Osteocyte (in vitro differentiated cells): ENCODE measurements at regions not wholly inside any gene's neighbourhood (a gene's known extent, or its start where the extent isn't known, plus 50 kb on each side); places are given as distances from the start of the nearest gene placed in this dataset.
"Not testable (repeated sequence)": the region's sequence is repeated elsewhere in the genome, so short reads cannot be mapped to it uniquely, and the experiment has no call there.

Experiments used
- DNase-seq: peaks from one replicate; pipeline ENCODE4 v3.0.0; 2021; ENCODE audit warnings: mixed read lengths; ENCODE audit not compliant: unreplicated experiment; ENCODE audit errors: extremely low spot score
- H3K27ac Mint-ChIP-seq: one replicate; pipeline ENCODE4 v1.8.0; 2021; ENCODE audit warnings: mild to moderate bottlenecking, mixed read lengths; ENCODE audit not compliant: unreplicated experiment
- H3K27me3 Mint-ChIP-seq: one replicate; pipeline ENCODE4 v1.8.0; 2021; ENCODE audit warnings: mixed read lengths; ENCODE audit not compliant: unreplicated experiment
- H3K36me3 Mint-ChIP-seq: one replicate; pipeline ENCODE4 v1.8.0; 2021; ENCODE audit warnings: mixed read lengths; ENCODE audit not compliant: unreplicated experiment
- H3K4me1 Mint-ChIP-seq: one replicate; pipeline ENCODE4 v1.8.0; 2021; ENCODE audit warnings: mixed read lengths; ENCODE audit not compliant: unreplicated experiment
- H3K4me3 Mint-ChIP-seq: one replicate; pipeline ENCODE4 v1.8.0; 2021; ENCODE audit warnings: mild to moderate bottlenecking, moderate library complexity, mixed read lengths; ENCODE audit not compliant: unreplicated experiment
- H3K9me3 Mint-ChIP-seq: one replicate; pipeline ENCODE4 v1.8.0; 2021; ENCODE audit warnings: mixed read lengths; ENCODE audit not compliant: unreplicated experiment
- TF ChIP-seq, protein P1 (sequence below): fragments of 200-600 bp; sonication (generic); IDR thresholded peaks from 2 replicates; pipeline ENCODE4 v1.5.0; 2021; ENCODE audit warnings: antibody characterized with exemption, mild to moderate bottlenecking, moderate library complexity

DNA sequence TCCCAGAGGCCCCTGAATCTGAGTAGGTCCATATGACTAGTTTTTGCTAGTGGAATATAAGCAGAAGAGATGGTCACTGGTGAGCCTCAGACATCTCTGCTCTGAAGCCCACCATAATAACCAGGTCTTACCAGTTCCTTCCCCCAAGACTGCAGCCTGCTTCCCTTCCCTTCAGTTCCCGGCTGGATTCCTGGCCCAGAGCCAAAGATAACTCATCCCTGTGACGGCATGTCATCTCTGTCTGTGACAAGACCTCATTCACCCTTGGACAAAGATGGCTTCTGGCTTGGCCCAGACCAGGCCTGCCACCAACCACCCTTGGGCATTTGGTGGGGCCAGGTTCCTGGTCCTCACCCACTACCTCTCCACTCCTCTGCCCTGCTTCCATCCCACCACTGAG, 145.5 kb upstream of the TOP1 start:
- DNase-seq = no peak
- TF ChIP-seq, protein P1, sequence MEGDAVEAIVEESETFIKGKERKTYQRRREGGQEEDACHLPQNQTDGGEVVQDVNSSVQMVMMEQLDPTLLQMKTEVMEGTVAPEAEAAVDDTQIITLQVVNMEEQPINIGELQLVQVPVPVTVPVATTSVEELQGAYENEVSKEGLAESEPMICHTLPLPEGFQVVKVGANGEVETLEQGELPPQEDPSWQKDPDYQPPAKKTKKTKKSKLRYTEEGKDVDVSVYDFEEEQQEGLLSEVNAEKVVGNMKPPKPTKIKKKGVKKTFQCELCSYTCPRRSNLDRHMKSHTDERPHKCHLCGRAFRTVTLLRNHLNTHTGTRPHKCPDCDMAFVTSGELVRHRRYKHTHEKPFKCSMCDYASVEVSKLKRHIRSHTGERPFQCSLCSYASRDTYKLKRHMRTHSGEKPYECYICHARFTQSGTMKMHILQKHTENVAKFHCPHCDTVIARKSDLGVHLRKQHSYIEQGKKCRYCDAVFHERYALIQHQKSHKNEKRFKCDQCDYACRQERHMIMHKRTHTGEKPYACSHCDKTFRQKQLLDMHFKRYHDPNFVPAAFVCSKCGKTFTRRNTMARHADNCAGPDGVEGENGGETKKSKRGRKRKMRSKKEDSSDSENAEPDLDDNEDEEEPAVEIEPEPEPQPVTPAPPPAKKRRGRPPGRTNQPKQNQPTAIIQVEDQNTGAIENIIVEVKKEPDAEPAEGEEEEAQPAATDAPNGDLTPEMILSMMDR = no peak
- no peak overlapping the region for H3K4me3 Mint-ChIP-seq
- no peaks in the 10 kb centered on the region for H3K36me3 Mint-ChIP-seq
- peaks cover 4% of the 10 kb centered on the region for H3K9me3 Mint-ChIP-seq
- no peaks in the 10 kb centered on the region for H3K4me1 Mint-ChIP-seq
- H3K27ac Mint-ChIP-seq = no peak overlapping the region
- peaks cover 8% of the 10 kb centered on the region for H3K27me3 Mint-ChIP-seq

DNA sequence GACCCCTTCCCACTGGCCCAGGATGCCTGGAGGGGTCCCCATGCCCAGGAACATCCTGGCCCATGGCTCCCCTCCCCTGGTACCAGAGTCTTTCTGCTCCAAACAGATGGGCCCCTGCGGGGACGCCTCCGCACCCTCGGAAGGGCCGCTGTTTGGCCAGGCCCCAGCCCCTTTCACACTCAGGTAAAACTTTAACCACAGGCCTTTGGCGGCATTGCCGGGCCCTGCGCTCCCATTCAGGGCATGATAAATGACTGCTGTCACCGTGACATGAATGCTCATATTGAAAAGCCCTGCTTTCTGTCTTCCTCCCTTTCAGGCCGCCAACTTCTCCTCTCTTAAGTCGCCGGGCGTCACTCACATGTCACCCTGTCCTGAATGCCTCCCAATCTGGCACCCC, 141.5 kb upstream of the TOP1 start:
- Mint-ChIP-seq H3K36me3 (no peaks in the 10 kb centered on the region), H3K4me1 (no peaks in the 10 kb centered on the region)

GRCh38 chr20:40889266-40889665, 139.4 kb upstream of the TOP1 start:
- H3K4me3 Mint-ChIP-seq, H3K36me3 Mint-ChIP-seq: not testable (repeated sequence)

More for the DNA sequence above, 141.5 kb upstream of the TOP1 start:
- Mint-ChIP-seq H3K27ac (no peak overlapping the region), H3K27me3 (peaks cover 11% of the 10 kb centered on the region), H3K9me3 (no peaks in the 10 kb centered on the region), H3K4me3 (no peak overlapping the region)
- TF ChIP-seq, protein P1 = no peak
- no peak for DNase-seq

DNA sequence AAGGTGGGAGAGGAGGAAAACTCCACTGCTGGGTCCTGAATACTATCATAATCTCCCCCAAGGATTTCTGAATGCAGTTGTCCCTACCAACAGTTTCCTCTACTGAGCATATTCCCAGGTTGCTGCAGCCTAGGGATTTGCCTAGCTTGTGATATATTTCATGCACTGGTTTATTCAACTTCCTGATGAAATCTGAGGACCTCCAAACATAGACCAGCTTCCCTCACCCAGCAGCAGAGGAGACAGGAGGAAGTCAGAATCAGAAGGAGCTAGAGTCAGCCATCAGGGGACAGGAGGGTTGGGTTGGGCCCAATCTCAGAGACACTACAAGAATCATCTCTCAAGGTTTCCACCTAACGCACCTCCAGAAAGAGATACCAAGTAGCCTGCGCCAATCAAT, 138.4 kb upstream of the TOP1 start:
- Mint-ChIP-seq H3K27me3 (peaks cover 23% of the 10 kb centered on the region), H3K27ac (no peak overlapping the region)

More at GRCh38 chr20:40889266-40889665, 139.4 kb upstream of the TOP1 start:
- not testable (repeated sequence) for H3K9me3 Mint-ChIP-seq, H3K27ac Mint-ChIP-seq, H3K4me1 Mint-ChIP-seq, DNase-seq
- H3K27me3 Mint-ChIP-seq = peaks cover 19% of the 10 kb centered on the region

GRCh38 chr20:40890635-40891034, 138.0 kb upstream of the TOP1 start:
- peaks cover 23% of the 10 kb centered on the region for H3K27me3 Mint-ChIP-seq
- TF ChIP-seq, protein P1 = no peak
- H3K27ac Mint-ChIP-seq = no peak overlapping the region
- no peaks in the 10 kb centered on the region for H3K9me3 Mint-ChIP-seq
- no peak for DNase-seq
- H3K4me1 Mint-ChIP-seq = no peaks in the 10 kb centered on the region
- H3K36me3 Mint-ChIP-seq = no peaks in the 10 kb centered on the region
- no peak overlapping the region for H3K4me3 Mint-ChIP-seq

More for the DNA sequence above, 138.4 kb upstream of the TOP1 start:
- H3K4me1 Mint-ChIP-seq = no peaks in the 10 kb centered on the region
- no peak overlapping the region for H3K4me3 Mint-ChIP-seq
- TF ChIP-seq, protein P1 = no peak
- DNase-seq = no peak
- no peaks in the 10 kb centered on the region for H3K36me3 Mint-ChIP-seq
- H3K9me3 Mint-ChIP-seq = no peaks in the 10 kb centered on the region

- Mint-ChIP-seq H3K4me3 (no peak overlapping the region), H3K4me1 (no peaks in the 10 kb centered on the region), H3K9me3 (no peaks in the 10 kb centered on the region), H3K36me3 (no peaks in the 10 kb centered on the region), H3K27me3 (peaks cover 27% of the 10 kb centered on the region), H3K27ac (no peak overlapping the region)
- DNase-seq = no peak
- TF ChIP-seq, protein P1 = no peak
Observed at GRCh38 chr20:40891351-40891750, 137.3 kb upstream of the TOP1 start.
